HG02870 (cell line): ENCODE measurements at regions not wholly inside any gene's neighbourhood (a gene's known extent, or its start where the extent isn't known, plus 50 kb on each side); places are given as distances from the start of the nearest gene placed in this dataset.
"Not testable (repeated sequence)": the region's sequence is repeated elsewhere in the genome, so short reads cannot be mapped to it uniquely, and the experiment has no call there.

Experiments used
- ATAC-seq: cut with Tn5 transposase; IDR thresholded peaks from one replicate; pipeline ENCODE4 v1.9.1; 2021; ENCODE audit warnings: mild to moderate bottlenecking, moderate library complexity; ENCODE audit not compliant: unreplicated experiment

- ATAC-seq: no peak
These were observed 86.1 kb downstream of the RAP2A start for GRCh38 chr13:97520061-97520460.

GRCh38 chr13:97520866-97521265, 86.9 kb downstream of the RAP2A start:
- ATAC-seq: no peak

GRCh38 chr13:97521726-97522125, 87.8 kb downstream of the RAP2A start:
- ATAC-seq: no peak

- ATAC-seq: no peak
These were observed 88.3 kb downstream of the RAP2A start for GRCh38 chr13:97522243-97522642.

- no peak for ATAC-seq
These were observed 92.6 kb downstream of the RAP2A start for GRCh38 chr13:97526556-97526955.

- ATAC-seq: peak; percentile 55
These were observed 94.5 kb downstream of the RAP2A start for GRCh38 chr13:97528518-97528917.

- ATAC-seq: no peak
These were observed 100.6 kb downstream of the RAP2A start for GRCh38 chr13:97534540-97534939.

- no peak for ATAC-seq
These were observed 101.6 kb downstream of the RAP2A start for GRCh38 chr13:97535614-97536013.

GRCh38 chr13:97537110-97537509, 103.1 kb downstream of the RAP2A start:
- ATAC-seq: peak; percentile 59

- no peak for ATAC-seq
These were observed 104.2 kb downstream of the RAP2A start for GRCh38 chr13:97538203-97538602.

GRCh38 chr13:97539651-97540610, 106.0 kb downstream of the RAP2A start:
- peak; percentile 51 for ATAC-seq

GRCh38 chr13:97540696-97541095, 106.7 kb downstream of the RAP2A start:
- ATAC-seq: no peak

GRCh38 chr13:97542102-97542685, 108.2 kb downstream of the RAP2A start:
- no peak for ATAC-seq

GRCh38 chr13:97544031-97544765, 110.2 kb downstream of the RAP2A start:
- ATAC-seq: no peak

GRCh38 chr13:97544971-97545499, 111.1 kb downstream of the RAP2A start:
- ATAC-seq: not testable (repeated sequence)

- ATAC-seq: no peak
These were observed 114.2 kb downstream of the RAP2A start for GRCh38 chr13:97548138-97548537.

- no peak for ATAC-seq
These were observed 114.7 kb downstream of the RAP2A start for GRCh38 chr13:97548711-97549110.

- ATAC-seq: no peak
These were observed 115.2 kb downstream of the RAP2A start for GRCh38 chr13:97549201-97549600.

GRCh38 chr13:97554496-97554895, 120.5 kb downstream of the RAP2A start:
- ATAC-seq: no peak

GRCh38 chr13:97555034-97555433, 121.1 kb downstream of the RAP2A start:
- no peak for ATAC-seq

- no peak for ATAC-seq
These were observed 125.1 kb downstream of the RAP2A start for GRCh38 chr13:97559030-97559429.
